Neural progenitor cell (in vitro differentiated cells): ENCODE measurements at regions not wholly inside any gene's neighbourhood (a gene's known extent, or its start where the extent isn't known, plus 50 kb on each side); places are given as distances from the start of the nearest gene placed in this dataset.

ENCODE experiments used
- EZH2 ChIP-seq: fragments of 200-600 bp; sonication (generic); IDR thresholded peaks from 2 replicates; pipeline ENCODE4 v1.6.1; 2017; ENCODE audit warnings: antibody characterized with exemption, mild to moderate bottlenecking, moderate library complexity
- TF ChIP-seq, protein P1 (sequence below): fragments of 200-600 bp; sonication (generic); IDR thresholded peaks from 2 replicates; pipeline ENCODE4 v1.5.1; 2017; ENCODE audit warnings: antibody characterized with exemption, mild to moderate bottlenecking

DNA sequence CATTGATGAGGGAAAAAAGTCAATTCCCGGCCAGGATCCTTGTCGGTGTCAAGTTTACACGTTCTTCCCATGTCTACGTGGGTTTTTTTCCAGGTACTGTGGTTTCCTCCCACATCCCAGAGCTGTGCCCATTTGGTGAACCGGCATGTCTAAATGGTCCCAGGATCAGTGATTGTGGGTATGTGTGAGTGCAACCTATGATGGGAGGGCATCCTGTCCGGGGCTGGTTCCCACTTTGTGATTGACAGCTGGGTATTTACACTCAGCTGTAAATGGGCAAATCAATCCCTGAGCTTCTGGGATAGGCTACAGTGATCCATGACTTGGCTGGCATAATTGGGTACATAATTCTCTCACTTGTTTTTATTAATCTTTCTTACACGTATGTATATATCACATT lies 91.2 kb upstream of the IRX6 start:
- TF ChIP-seq, protein P1, sequence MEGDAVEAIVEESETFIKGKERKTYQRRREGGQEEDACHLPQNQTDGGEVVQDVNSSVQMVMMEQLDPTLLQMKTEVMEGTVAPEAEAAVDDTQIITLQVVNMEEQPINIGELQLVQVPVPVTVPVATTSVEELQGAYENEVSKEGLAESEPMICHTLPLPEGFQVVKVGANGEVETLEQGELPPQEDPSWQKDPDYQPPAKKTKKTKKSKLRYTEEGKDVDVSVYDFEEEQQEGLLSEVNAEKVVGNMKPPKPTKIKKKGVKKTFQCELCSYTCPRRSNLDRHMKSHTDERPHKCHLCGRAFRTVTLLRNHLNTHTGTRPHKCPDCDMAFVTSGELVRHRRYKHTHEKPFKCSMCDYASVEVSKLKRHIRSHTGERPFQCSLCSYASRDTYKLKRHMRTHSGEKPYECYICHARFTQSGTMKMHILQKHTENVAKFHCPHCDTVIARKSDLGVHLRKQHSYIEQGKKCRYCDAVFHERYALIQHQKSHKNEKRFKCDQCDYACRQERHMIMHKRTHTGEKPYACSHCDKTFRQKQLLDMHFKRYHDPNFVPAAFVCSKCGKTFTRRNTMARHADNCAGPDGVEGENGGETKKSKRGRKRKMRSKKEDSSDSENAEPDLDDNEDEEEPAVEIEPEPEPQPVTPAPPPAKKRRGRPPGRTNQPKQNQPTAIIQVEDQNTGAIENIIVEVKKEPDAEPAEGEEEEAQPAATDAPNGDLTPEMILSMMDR, result no peak
- no peak for TF ChIP-seq EZH2
